ENCODE measurements at regions not wholly inside any gene's neighbourhood (a gene's known extent, or its start where the extent isn't known, plus 50 kb on each side); places are given as distances from the start of the nearest gene placed in this dataset.

DNA sequence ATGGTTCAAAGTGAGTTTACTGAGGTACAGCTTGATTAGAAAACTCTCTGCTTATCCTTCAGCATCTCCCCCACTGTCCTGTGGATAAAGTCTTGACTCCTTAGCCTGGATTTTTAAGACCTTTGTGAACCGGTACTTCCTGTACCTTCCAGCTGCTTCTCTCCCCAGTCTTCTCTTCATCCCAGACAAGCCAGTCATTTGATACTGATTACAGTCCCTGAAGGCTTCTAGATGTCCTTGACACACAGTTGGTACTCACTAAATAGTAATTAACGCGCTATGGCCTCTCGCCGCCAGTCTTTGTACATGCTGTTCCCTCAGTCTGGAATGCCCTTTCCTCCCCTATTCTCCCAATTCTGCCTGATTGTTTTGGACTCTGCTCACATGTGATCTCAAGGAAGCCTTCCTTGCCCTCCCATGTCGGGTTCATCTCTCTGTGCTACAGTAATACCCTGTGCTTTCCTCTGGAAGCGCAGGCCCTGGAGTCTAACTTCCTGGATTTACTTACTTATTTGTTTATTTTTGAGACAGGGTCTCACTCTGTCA is 50.6 kb upstream of the PTGR2 start:
- no peak for DNase-seq

DNA sequence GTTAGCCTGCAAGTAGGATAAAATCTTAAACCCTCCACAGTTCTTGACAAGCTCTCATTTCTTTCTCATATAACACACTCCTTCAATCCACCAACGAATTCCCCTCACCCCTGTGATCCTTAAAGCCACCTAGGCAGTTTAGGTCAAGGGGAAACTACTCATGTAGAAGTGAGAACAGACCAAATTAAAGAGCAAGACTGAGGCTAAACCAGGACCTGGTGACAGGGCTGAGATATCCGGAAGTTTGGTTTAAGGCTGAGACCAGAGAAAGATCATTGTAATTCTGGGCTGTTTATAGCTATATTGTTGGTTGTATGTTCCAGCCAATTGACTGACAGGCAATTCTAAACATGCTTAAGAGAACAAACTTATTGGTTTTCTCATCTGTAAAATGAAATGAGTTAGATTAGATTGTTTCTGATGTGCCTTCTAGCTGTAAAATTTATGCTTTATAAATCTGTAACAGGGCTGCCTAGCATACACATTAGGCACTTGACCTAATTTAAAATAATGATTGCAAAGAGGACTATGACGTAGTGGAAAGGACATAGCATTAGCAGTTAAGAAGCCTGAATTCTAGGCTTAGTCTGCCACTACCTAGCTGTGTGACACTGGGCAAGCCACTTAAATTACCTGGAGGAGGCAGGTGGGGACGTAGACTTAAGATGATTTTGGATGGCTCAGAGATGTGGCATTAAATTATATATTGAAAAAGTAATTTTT is 53.9 kb upstream of the PTGR2 start:
- no peak for DNase-seq

DNA sequence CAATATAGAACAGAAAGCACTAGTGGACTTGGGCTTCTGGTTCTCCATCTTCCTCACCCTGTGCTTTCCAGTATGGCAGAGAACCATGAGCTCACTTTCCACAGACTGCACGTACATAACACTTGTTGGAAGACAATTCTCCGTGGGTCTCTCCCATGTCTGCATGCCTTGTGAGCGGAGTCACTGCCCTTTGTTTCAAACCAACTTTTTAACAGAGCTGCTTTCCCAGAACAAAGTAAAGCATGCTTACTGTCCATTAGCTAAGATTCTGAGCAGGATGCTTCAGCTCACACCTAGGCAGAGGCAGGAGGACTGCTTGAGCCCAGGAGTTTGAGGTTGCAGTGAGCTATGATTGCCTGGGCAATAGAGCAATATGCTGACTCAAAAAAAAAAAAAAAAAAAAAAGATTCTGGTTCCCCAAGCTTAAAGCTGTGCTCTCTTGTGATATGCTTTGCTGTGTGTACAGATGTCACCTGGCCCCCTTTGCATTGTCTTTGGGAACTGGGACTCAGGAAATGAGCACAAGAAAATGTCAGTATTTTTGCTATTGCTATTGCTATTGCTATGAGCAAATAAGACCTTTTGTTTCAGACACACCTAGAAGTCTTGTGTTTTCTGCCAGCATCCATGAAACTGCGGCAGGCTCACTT is 54.6 kb upstream of the PTGR2 start:
- DNase-seq, result no peak

DNA sequence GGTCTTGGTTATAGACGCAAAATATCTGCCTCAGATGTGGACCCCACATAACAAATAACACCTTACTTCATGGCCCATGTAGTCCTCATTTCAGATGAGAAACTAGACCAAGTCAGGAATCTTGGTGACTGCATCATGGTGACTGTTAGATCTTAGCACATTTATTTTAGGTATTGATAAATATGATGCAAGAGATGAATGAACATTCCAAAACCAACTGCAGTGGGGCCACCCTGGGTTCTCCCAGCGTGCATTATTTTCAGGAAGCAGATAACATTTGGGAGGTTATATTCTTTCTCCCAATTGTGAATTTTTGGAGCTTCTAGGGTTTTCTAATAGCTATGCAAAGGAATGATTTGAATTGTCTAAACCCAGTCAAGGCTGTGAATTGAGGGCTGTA is 55.2 kb upstream of the PTGR2 start:
- DNase-seq, result no peak

DNA sequence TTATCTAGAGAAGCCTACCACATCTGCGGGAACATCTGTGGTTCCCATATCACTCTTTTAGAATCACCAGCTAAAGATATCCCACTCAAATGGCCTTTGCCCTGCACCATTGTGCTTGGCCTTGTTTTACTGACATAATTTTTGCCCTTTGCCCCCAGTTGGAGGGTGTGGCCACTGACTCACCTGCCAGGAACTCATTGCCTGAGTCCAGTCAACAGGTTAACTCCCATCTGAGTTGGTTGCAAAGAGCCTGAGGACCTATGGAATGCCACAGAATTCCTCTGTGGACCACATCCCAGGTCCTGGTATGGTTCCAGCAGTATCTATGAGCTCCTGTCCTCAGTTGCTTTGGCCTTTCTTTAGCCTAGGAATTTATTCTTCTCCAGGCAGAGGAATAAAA is 55.7 kb upstream of the PTGR2 start:
- DNase-seq, result no peak

DNA sequence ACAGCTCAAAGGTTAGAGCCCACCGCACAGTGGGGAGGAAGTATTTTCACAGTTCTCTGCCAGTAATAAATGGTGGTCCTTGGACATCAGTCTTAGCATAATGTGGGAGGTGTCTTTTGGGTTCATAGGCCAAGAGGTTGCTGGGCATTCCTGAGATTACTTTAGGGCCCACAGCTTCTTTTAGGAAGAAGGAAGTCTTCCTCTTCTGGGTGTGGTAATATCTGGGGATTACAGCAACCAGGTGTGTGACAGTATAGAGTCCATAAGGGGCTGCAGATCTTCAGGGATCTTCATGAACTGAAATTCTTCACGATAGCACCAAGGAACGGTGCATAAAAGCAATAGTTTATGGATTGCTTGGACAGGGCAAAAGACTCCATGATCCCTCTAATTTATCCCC is 56.2 kb upstream of the PTGR2 start:
- no peak for DNase-seq

DNA sequence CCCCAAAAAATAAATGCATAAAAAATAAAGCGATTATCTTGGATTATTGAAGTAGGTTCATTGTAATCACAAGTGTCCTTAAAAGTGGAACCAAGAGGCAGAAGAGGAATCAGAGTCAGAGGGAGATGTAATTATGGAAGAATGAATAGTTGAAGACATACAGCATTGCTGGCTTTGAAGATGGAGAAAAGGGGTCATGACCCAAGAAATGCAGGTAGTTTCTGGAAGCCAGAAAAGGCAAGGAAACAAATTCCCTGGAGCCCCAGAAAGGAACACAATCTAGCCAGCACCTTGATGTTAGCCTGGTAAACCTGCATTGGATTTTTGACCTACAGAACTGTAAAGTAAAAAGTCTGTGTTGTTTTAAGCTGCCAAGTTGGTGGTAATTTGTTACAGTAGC is 57.5 kb upstream of the PTGR2 start:
- DNase-seq, result no peak

DNA sequence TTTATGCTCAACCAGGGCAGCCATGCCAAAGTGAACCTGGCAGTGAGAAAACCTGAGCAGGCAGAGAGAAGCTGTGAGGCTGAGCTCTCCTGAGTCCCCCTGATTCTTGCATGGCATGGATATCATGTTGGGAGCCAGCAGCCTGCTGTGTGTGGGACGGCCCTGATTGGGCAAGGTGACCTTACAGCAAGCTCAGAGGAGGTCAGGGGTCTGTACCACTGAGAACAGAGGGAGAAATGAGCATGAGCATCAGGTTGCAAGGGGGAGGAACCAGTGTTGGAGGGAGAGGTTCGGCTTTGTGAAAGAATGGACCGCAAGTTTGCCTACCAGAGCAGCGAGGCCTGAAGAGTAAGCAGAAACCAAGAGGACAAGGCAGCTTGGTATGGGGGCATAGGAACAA is 59.1 kb upstream of the PTGR2 start:
- no peak for DNase-seq

DNA sequence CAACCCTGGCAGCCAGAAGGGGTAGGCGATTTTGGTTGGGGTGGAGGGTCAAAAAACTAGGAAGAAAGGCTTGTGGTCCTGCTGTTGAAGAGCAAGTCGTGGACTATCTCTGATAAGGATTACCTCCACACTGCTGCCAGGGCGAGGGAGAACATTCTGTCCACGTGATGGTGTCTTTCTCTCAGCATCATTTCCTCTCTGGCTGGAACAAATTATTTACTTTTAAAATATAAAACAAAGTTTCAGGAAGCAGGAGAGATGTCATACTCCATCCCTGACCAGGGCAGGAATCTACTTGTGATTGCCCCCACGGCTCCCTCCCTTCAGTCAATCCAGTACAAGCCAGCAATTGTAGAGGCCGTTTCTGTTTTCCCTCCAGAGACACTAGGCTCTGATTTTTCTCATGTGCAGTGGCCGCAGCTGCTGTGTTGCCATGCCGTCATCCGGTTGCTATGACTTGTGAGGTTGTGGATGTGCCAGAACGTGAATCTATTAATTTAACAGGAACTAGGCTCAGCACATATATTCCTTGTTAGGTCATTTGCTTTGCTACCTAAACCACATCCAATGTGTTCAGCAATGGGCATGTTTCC is 61.5 kb upstream of the PTGR2 start:
- DNase-seq, result no peak

DNA sequence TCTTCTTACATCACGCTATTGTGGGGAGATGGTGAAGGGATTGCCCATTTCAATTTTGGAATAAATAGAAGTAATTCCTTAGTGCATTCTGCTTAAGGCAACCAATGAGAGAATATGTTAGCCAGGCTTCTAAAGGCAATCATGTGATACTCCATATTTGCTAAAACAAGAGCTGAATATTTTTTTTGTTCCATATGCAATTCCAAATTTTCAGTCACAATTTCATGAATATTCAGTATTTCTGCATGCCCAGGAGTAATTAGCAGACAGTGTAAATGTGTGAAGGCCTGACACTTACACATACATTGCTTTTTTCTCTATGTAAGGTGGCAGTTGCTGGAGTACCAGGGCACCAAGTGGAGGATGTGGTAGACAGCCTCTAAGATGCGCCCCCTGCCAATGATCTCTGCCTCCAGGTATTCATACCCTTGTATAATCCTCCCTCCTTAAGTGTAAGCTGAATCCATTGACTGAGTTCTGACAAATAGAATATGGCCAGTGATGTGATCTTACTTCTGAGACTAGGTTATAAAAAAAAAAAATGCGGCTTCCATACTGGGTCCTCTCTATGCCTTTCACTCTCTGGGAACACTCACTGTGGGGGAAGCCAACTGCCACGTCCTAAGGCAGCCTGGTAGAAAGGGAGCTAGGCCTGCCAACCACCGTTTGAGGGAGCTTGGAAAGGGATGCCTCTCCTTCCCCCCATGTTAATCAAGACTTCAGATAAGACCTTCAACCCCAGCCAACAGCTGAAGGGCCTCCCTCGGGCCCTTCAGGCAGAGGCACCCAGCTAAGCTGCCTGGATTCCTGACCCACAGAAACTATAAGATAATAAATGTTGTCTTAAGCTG is 62.7 kb upstream of the PTGR2 start:
- no peak for DNase-seq

DNA sequence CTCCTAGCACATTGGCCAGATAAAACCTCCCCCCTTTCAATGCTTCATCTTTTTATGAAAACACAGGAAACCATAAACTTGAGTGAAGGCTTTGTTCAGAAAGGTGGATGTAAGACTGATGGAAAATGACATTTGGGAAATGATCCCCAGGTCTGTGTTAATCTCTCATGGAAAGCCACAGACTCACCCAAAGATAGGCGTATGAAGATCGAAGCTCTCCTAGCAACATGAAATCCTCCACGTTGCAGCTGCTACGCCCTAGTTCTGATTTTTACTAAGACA is 63.4 kb upstream of the PTGR2 start:
- DNase-seq, result no peak

DNA sequence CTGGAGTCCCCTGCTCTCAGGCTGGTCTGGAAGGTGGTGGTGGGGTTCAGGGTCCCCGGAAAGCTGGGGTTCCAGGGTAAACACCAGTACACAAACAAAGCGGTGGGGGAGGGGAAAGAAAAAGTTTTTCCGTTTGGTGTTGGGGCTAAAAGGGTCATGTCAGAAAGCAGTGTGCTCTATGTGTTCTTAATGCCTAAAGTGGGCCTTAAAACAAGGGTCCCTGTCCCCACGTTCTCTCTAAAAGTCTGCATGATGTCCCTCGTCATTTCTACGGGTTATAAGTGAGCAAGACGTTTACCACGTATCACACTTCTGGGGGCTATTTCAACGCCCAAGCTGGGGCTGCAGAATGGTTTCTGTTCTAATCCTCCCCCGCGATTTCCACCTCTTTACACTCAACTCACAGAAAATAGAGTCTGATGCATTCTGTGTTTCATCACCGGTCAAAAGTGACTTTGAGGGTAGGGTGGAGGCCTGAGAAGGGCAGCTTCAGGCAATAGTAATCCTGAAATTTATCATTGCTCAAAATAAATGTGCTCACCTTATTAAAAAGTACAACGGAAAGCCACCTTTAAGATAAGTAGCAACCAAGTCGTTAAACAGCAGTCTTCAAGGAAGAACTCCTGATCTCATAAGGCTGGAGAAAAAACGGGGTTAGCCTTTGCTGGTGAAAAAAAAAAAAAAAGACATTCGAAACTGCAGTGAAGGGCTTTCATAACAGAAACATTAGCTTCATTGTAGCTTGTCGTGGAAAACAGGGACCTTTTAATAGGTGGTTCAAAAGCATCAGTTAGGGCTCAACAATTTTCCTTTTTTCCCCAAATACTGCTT is 63.9 kb upstream of the PTGR2 start:
- DNase-seq, result peak; percentile 67 to 73

DNA sequence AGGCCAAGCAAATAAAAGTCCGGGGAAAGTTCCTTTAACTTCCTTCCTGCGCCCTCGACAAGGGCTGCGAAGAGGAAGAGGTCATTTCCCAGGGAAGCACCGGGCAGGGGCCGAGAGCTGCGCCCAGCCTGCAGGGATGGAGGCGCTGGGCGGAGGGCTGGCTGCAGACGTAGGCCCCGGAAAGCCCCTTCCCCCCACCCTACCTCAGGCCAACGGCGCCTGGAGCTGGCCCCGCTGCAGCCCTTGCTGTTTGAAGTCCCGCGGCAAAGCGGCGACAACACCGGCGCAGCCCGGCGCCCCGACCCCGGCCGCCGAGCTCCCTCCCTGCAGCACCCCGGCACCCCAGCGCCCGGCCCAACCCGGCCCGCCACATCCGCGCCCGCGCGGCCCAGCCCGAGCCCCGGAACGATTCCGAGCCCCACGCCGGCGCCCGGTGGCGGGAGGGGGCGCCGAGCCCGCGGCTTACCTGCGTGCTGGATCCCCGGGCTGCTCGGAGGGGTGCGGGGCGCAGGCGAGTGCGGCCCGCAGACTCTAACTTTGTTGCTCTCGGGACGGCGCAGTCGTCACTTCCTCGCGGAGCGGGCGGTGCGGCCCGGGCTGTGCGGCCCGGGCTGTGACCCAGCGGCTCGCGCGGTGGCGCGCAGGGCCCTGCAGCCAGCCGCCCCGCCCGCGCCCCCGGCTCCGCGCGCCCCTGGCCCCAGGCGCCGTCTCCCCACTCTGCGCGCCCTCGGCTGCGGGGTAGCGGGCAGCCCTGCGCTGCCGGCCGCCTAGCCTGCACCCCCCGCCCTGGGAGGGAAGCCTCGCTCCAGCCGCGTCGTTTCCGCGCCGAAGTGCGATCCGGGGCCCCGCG is 64.8 kb upstream of the PTGR2 start:
- peak; percentile 54 to 77 for DNase-seq

DNA sequence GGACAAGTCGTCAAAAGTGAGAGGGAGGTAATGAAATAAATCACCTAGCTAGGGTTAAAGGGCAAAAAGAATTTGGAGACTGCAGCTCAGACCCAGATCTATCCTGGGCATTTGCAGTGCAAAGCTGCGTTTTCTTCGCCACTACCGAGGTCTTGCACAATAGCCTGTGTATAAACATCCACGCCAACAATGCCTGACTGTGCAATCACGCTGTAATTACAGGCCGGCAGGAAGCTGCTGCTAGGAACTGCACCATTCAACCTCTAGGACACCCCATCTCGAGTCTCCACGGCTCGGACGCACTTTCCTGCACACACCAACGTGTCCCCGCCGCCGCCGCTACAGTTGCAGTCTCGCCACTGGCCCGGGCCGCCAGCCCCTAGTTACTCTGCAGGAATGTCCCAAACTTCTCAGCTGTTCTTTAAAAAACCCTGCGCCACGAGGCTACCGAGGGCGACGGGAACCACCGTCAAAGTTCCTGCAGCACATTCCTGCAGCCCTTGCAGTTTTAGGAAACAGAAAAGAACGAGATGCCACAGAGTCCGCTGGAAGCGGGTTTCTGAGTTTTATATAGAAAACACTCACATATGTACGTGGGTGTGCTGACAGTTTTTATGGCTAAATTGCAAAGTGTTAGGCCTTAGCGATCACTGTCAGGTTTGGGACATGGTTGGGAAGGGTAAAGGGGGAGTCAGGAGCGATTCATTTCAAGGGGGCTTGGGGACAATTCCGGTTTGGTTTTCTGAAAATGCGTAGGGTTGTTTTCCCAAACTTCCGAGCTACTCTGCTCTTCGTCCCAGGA is 65.6 kb upstream of the PTGR2 start:
- DNase-seq, result peak; percentile 83 to 87

DNA sequence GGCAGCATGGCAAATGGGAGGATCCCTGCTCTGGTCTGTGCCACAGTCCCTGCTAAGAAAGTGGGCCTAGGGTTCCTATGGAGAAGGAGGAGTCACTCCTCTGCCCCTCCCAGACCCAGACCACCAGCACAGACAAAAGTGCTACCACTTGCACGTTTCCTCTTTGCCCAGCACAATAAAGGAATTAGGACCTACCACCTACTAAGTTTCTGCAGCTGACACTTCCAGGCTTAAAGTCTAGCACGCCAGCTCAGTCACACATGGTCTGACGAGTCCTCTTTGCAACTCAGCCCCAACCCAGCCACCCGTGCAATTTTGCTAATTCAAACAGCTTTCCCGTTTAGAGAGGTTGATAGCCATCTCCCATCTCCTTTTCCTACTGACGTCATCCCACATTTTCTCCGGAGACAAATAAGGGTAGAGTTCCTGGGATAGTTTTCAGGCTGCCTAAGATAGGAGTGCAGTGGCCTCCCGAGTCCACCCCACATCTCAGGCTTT is 66.2 kb upstream of the PTGR2 start:
- DNase-seq, result peak in 1 of 2 donors; percentile 61

DNA sequence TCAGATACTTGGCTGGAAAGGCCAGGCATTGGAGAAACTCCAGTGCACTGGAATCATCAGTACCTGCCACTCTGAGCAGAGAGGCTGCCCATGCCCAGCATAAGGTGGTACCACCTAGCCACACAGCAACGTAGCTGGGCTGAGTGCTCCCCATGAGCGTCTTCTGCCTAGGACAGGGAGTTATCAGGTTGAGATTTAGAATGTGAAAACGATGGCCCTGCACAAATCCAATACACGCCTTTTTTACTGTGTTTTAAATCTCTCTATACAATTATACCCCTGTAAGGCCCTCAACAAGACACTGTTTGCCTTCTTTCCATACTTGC is 66.7 kb upstream of the PTGR2 start:
- no peak for DNase-seq

DNA sequence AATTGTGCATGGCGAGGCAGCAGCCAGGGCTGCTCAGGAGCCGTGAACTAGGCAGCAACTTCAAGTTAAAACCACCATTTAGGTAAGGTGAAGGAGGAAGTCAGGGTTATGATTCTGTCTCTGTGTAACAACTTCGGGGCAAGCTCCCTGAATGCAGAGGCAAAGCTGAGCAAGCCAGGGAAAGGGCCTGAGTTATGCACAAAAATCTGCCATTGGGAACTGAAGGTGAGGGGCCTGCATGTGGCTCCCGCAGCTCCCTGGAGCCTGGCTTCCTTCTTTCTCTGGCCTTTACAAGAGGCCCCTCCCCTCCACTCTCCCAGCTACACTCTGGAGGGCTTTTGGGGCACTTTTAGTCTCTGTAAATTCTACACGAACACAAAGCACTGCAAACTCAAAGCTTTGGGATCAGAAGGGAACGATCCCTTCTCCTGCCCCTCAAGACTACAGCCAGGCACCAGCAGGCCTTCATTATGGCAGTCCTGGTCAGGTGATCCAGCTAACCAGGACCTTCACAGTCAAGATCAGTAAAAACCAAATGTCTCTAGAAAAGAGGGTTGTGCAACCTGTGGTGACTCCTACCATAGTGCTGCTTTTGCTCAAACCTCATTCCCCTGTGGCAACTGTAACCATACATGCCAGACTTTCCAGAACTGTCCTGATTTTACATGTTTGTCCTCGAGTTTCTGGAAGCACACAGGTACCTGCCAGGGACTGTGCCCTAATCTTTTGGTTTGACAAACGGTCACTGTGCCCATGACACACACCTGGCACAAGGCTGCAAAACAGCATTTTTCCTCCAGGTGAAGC is 67.2 kb upstream of the PTGR2 start:
- DNase-seq, result peak in 1 of 2 donors; percentile 74

DNA sequence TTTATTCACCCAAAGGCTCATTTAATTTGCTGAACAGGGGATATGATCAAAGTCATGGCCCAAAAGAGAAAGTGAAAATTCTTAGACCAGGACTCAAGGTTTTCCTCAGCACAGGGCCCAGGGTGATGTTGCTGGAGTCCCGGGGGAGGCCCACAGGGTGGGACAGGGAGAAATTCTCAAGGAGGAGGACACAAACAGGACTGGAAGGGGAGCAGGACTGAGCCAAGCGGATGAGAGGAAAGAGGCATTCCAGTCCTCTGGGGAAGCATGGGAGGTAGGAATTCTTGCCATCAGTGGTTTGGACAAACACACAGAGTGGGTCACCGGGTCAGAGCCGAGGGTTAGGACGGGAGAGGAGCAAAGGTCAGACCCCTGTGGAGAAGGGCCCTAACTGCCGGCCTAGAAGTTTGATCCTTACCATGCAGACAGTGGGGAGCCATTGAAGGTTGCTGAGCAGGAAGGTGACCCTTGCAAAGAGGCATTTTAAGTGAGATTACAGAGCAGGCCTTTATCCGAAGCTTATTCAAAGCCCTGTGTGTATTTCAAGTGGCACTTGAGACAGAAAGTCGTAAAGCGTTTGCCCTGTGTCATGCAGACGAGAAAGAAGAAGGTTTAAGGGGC is 68.4 kb upstream of the PTGR2 start:
- DNase-seq, result no peak

DNA sequence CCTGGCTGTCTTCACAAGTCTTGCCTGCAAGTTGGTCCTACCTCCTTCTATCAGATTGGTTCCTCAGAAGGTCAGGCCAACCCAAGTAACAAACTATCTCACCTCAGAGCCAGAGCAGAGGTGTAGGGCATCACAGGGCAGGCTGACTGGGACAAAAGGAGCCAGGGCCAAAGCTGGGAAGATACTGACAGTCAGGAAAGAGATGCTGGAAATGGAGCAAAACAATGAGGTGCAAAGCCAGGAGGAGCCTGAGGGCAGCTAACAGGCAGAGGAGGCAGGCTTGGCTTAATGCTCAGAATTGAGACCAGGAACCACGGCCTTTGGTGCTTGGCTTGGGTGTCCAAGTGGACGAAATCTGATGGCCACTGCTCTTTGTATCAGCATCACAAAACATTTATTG is 68.4 kb upstream of the PNMA1 start:
- DNase-seq, result no peak

All from inflammatory macrophage treated with lipopolysaccharide for 1 hour (primary cell).